Neural crest cell (in vitro differentiated cells): ENCODE measurements at regions not wholly inside any gene's neighbourhood (a gene's known extent, or its start where the extent isn't known, plus 50 kb on each side); places are given as distances from the start of the nearest gene placed in this dataset.

Source experiments
- DNase-seq: peaks from one replicate; pipeline ENCODE4 v3.0.0; 2021; ENCODE audit warnings: low read depth, mixed read lengths, low spot score
- H3K27ac Mint-ChIP-seq: one replicate; pipeline ENCODE4 v1.8.0; 2021; ENCODE audit warnings: mild to moderate bottlenecking, mixed read lengths; ENCODE audit not compliant: unreplicated experiment
- H3K27me3 Mint-ChIP-seq: 2 replicates; pipeline ENCODE4 v1.8.0; 2021; ENCODE audit warnings: low read depth, mild to moderate bottlenecking, mixed read lengths
- H3K36me3 Mint-ChIP-seq: 2 replicates; pipeline ENCODE4 v1.8.0; 2021; ENCODE audit warnings: low read depth, mild to moderate bottlenecking, mixed read lengths
- H3K4me1 Mint-ChIP-seq: 2 replicates; pipeline ENCODE4 v1.8.0; 2021; ENCODE audit warnings: mixed read lengths
- H3K4me3 Mint-ChIP-seq: one replicate; pipeline ENCODE4 v1.8.0; 2021; ENCODE audit warnings: mild to moderate bottlenecking, mixed read lengths
- H3K9me3 Mint-ChIP-seq: 2 replicates; pipeline ENCODE4 v1.8.0; 2021; ENCODE audit warnings: mixed read lengths
- CTCF ChIP-seq: fragments of 200-600 bp; sonication (generic); conservative IDR thresholded peaks from 2 replicates; pipeline ENCODE4 v1.5.0; 2021; ENCODE audit warnings: antibody characterized with exemption, mild to moderate bottlenecking

- no peak for DNase-seq
- TF ChIP-seq CTCF, result no peak
- Mint-ChIP-seq H3K27ac (no peak overlapping the region), H3K9me3 (no peaks in the 10 kb centered on the region), H3K36me3 (no peaks in the 10 kb centered on the region), H3K4me1 (peaks cover 17% of the 10 kb centered on the region), H3K27me3 (no peaks in the 10 kb centered on the region), H3K4me3 (no peak overlapping the region)
These were observed 129.5 kb downstream of the OAT start for GRCh38 chr10:124288928-124289850.

GRCh38 chr10:124288486-124288885 lies 130.2 kb downstream of the OAT start:
- Mint-ChIP-seq H3K9me3 (no peaks in the 10 kb centered on the region), H3K27ac (no peak overlapping the region), H3K27me3 (no peaks in the 10 kb centered on the region), H3K4me1 (peaks cover 17% of the 10 kb centered on the region), H3K36me3 (no peaks in the 10 kb centered on the region), H3K4me3 (no peak overlapping the region)
- no peak for TF ChIP-seq CTCF
- DNase-seq, result no peak

- H3K4me3 Mint-ChIP-seq, result no peak overlapping the region
- no peaks in the 10 kb centered on the region for H3K9me3 Mint-ChIP-seq
- no peaks in the 10 kb centered on the region for H3K27me3 Mint-ChIP-seq
- peaks cover 17% of the 10 kb centered on the region for H3K4me1 Mint-ChIP-seq
- no peak for TF ChIP-seq CTCF
- no peak for DNase-seq
- H3K27ac Mint-ChIP-seq, result no peak overlapping the region
- no peaks in the 10 kb centered on the region for H3K36me3 Mint-ChIP-seq
These were observed 130.9 kb downstream of the OAT start for GRCh38 chr10:124287791-124288190.

- Mint-ChIP-seq H3K36me3 (no peaks in the 10 kb centered on the region), H3K9me3 (no peaks in the 10 kb centered on the region), H3K4me1 (peaks cover 17% of the 10 kb centered on the region), H3K4me3 (no peak overlapping the region), H3K27ac (no peak overlapping the region), H3K27me3 (no peaks in the 10 kb centered on the region)
- TF ChIP-seq CTCF, result no peak
- DNase-seq, result no peak
These were observed 131.5 kb downstream of the OAT start for GRCh38 chr10:124287071-124287685.

- Mint-ChIP-seq H3K4me3 (no peak overlapping the region), H3K27me3 (no peaks in the 10 kb centered on the region), H3K4me1 (peaks cover 17% of the 10 kb centered on the region), H3K36me3 (no peaks in the 10 kb centered on the region), H3K9me3 (no peaks in the 10 kb centered on the region), H3K27ac (no peak overlapping the region)
- DNase-seq, result no peak
- TF ChIP-seq CTCF, result no peak
These were observed 132.1 kb downstream of the OAT start for GRCh38 chr10:124286621-124287020.
